Panc1 (cell line): ENCODE measurements at regions not wholly inside any gene's neighbourhood (a gene's known extent, or its start where the extent isn't known, plus 50 kb on each side); places are given as distances from the start of the nearest gene placed in this dataset.

ENCODE experiments used
- ATAC-seq: fragments of 200-7000 bp; cut with Tn5 transposase; 2 replicates; pipeline ENCODE4 v1.9.1; 2020; ENCODE audit warnings: mild to moderate bottlenecking, moderate library complexity
- BruUV-seq: library from RNA; stranded (reverse); fragments of 400-500 nt; replicated peaks from 2 replicates; lab custom pipeline; 2021; lab: Mats Ljungman, UMichigan
- CTCF ChIA-PET: fragments of 300-600 bp; sonication (Branson Sonifier 250); formaldehyde crosslinking; loops from one replicate; lab custom pipeline; 2022; ENCODE audit warnings: antibody characterized with exemption; lab: Charles Lee
- POLR2A ChIA-PET: fragments of 300-600 bp; sonication (Branson Sonifier 250); formaldehyde crosslinking; loops from one replicate; lab custom pipeline; 2022; ENCODE audit warnings: antibody characterized with exemption; lab: Charles Lee
- DNase-seq: peaks from one replicate; pipeline ENCODE4 v3.0.0-alpha.2; 2010; ENCODE audit warnings: low read depth, low spot score
- H3K27ac ChIP-seq: 2 replicates; pipeline ENCODE4 v1.5.1; 2011; ENCODE audit warnings: mild to moderate bottlenecking, low read length, inconsistent platforms
- H3K27me3 ChIP-seq: fragments of 200-500 bp; sonication (Bioruptor generic); 2 replicates; pipeline ENCODE4 v1.6.0; 2014; ENCODE audit warnings: low read length, inconsistent platforms; ENCODE audit not compliant: control insufficient read depth, insufficient read depth
- H3K36me3 ChIP-seq: fragments of 200-500 bp; sonication (Bioruptor generic); 2 replicates; pipeline ENCODE4 v1.5.1; 2014; ENCODE audit warnings: inconsistent platforms, mild to moderate bottlenecking, low read length, moderate library complexity; ENCODE audit not compliant: control insufficient read depth, insufficient read depth
- H3K4me1 ChIP-seq: 2 replicates; pipeline ENCODE4 v1.5.1; 2011; ENCODE audit warnings: inconsistent platforms, mild to moderate bottlenecking, low read length, moderate library complexity; ENCODE audit not compliant: control insufficient read depth, insufficient read depth
- H3K4me3 ChIP-seq, 2 experiments: 2 replicates each; pipeline ENCODE4 v1.5.1; 2011 to 2012; ENCODE audit warnings: low read depth in 2 of 2, low read length in 2 of 2, mild to moderate bottlenecking in 2 of 2, inconsistent platforms in 1 of 2, moderate library complexity in 1 of 2
- H3K9me3 ChIP-seq: fragments of 200-500 bp; sonication (Bioruptor generic); 2 replicates; pipeline ENCODE4 v1.5.1; 2014; ENCODE audit warnings: low read depth, mild to moderate bottlenecking, inconsistent platforms, low read length, moderate library complexity; ENCODE audit not compliant: control insufficient read depth, insufficient read depth
- CTCF ChIP-seq: fragments of 450-650 bp; IDR thresholded peaks from 2 replicates; pipeline ENCODE4 v1.5.1; 2017; ENCODE audit warnings: mild to moderate bottlenecking
- POLR2AphosphoS5 ChIP-seq: IDR thresholded peaks from 2 replicates; pipeline ENCODE4 v1.6.1; 2012; ENCODE audit warnings: mild to moderate bottlenecking, low read depth, low read length, moderate library complexity
- REST ChIP-seq, 2 experiments: IDR thresholded peaks; 2 replicates each; pipeline ENCODE4 v1.6.1; 2011 to 2012; ENCODE audit warnings: low read depth in 2 of 2, control low read depth in 1 of 2, low read length in 1 of 2, mild to moderate bottlenecking in 1 of 2, moderate library complexity in 1 of 2; ENCODE audit not compliant: insufficient read depth in 1 of 2
- SIN3A ChIP-seq: IDR thresholded peaks from 2 replicates; pipeline ENCODE4 v1.6.1; 2012; ENCODE audit warnings: low read depth, mild to moderate bottlenecking, low read length, moderate library complexity, borderline replicate concordance; ENCODE audit not compliant: insufficient read depth
- TCF7L2 ChIP-seq: IDR thresholded peaks from 2 replicates; pipeline ENCODE4 v1.6.1; 2011; ENCODE audit warnings: mild to moderate bottlenecking, low read depth, low read length, inconsistent platforms
- in situ Hi-C: cut with HindIII; loops from 2 replicates; pipeline ENCODE4 v1.10.0; 2016; ENCODE audit warnings: low sequenced_read_pairs, low pct_unique_long_range_greater_than_20kb
- intact Hi-C: fragments of 100-400 bp; cut with micrococcal nuclease; formaldehyde crosslinking; loops from one replicate; pipeline ENCODE4 v1.10.0; 2022; ENCODE audit not compliant: unreplicated experiment

GRCh38 chr5:119879446-119879845, 250.1 kb downstream of the FAM170A start:
- intact Hi-C loops, result no loop called here

GRCh38 chr5:119895066-119895465, 265.7 kb downstream of the FAM170A start:
- no peaks in the 10 kb centered on the region for H3K9me3 ChIP-seq
- intact Hi-C loops, result no loop called here
- TF ChIP-seq SIN3A (no peak), REST (IDR thresholded peaks at IDR 0.05; ENCODE audit: insufficient read depth in 1 of 2, low read depth in 2 of 2, low read length in 1 of 2) (no peak), CTCF (no peak), TCF7L2 (no peak)
- ATAC-seq (no peak), DNase-seq (no peak)
- no peaks in the 10 kb centered on the region for H3K27me3 ChIP-seq
- no TSS peak for BruUV-seq
- H3K36me3 ChIP-seq, result no peaks in the 10 kb centered on the region
- in situ Hi-C loops, result no loop called here
- POLR2A ChIA-PET, result no interaction called here
- H3K4me3 ChIP-seq, result no peak overlapping the region
- CTCF ChIA-PET, result no interaction called here
- H3K4me1 ChIP-seq, result no peaks in the 10 kb centered on the region
- no peak overlapping the region for H3K27ac ChIP-seq

More at GRCh38 chr5:119879446-119879845, 250.1 kb downstream of the FAM170A start:
- TF ChIP-seq TCF7L2, result no peak
- Histone ChIP-seq H3K27ac (no peak overlapping the region), H3K4me3 (no peak overlapping the region), H3K36me3 (no peaks in the 10 kb centered on the region), H3K27me3 (no peaks in the 10 kb centered on the region), H3K4me1 (no peaks in the 10 kb centered on the region), H3K9me3 (no peaks in the 10 kb centered on the region)
- no TSS peak for BruUV-seq
- DNase-seq (no peak), ATAC-seq (no peak)
- in situ Hi-C loops, result no loop called here
- CTCF ChIA-PET, result no interaction called here
- POLR2A ChIA-PET, result no interaction called here

GRCh38 chr5:119896826-119897536, 267.6 kb downstream of the FAM170A start:
- ATAC-seq (no peak), DNase-seq (no peak)
- intact Hi-C loops, result no loop called here
- BruUV-seq, result no TSS peak
- no peaks in the 10 kb centered on the region for H3K36me3 ChIP-seq
- in situ Hi-C loops, result no loop called here
- ChIA-PET CTCF (no interaction called here), POLR2A (no interaction called here)
- no peaks in the 10 kb centered on the region for H3K4me1 ChIP-seq
- TF ChIP-seq TCF7L2 (no peak), CTCF (no peak), SIN3A (no peak), REST (IDR thresholded peaks at IDR 0.05; ENCODE audit: insufficient read depth in 1 of 2, low read depth in 2 of 2, low read length in 1 of 2) (no peak), POLR2AphosphoS5 (no peak)
- H3K9me3 ChIP-seq, result no peaks in the 10 kb centered on the region
- H3K27ac ChIP-seq, result no peak overlapping the region
- no peak overlapping the region for H3K4me3 ChIP-seq
- no peaks in the 10 kb centered on the region for H3K27me3 ChIP-seq
